Heart left ventricle (tissue), 13 donors: ENCODE measurements at regions not wholly inside any gene's neighbourhood (a gene's known extent, or its start where the extent isn't known, plus 50 kb on each side); places are given as distances from the start of the nearest gene placed in this dataset.

Source experiments
- CTCF ChIP-seq, 12 donors: fragments of 200-600 bp; sonication (generic) in 4 of 12; IDR thresholded peaks; one replicate each; pipeline versions ENCODE4 v1.5.0 to v1.8.0; 2018 to 2022; ENCODE audit warnings: antibody characterized with exemption in 12 of 12, mild to moderate bottlenecking in 5 of 12
- POLR2A ChIP-seq, 2 donors: fragments of 450-650 bp; IDR thresholded peaks; one replicate each; pipeline ENCODE4 v1.6.1; 2017; ENCODE audit warnings: antibody characterized with exemption in 2 of 2, mild to moderate bottlenecking in 2 of 2, moderate library complexity in 2 of 2
- donor health status: ischemic (EF 13 %, LVEDD 7.1; RV severe dilation, severe dysfunction).
- donor health status: DM: no; HTN: yes; CAD: no.
- donor health status: DM: no; HTN: no; CAD: no.
- donor health status: ischemic (EF 25% LVEDD 6.9; RV normal size, moderate dysfunction).
- donor health status: ischemic (EF 25% LVEDD 5.7; RV mildly dilated, moderate dysfunction).
- donor health status: ischemic (EF 35%, LVEDD 5.7; RV mildly dilated, moderate dysfunction).
- donor health status: nonischemic (EF 11% LVEDD 7.7; RV severe dilation, severe dysfunction).
- donor health status: DM: yes; HTN: yes; CAD: no.
- donor health status: PGD.
- donor health status: ischemic (EF 29% LVEDD 5.4; RV normal size, mild dysfunction).
- donor health status: nonischemic (EF 23%, LVEDD 6.1; RV moderate dilation, normal function).

DNA sequence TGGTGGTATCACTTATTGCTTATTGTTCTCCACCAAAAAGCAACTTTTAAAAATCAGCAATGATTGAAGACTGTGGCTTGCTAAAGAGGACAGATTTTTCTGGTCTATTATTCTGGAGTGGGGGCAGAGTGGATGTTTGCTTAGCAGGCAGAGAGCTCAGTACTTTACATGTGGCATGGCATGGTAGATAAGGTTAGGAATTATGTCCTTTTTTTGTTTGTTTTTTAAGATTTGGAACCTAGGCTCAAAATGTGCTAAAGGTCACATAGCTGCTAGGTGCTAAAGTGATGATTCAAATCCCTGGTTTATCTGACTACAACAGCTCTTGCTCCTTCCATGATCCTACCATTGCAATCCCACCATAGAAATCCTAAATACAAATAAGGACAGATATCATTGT is 331.0 kb upstream of the ADAMTS9 start:
- TF ChIP-seq POLR2A (IDR thresholded peaks at IDR 0.05): no peak
- TF ChIP-seq CTCF (IDR thresholded peaks at IDR 0.05): no peak
